ENCODE measurements at regions not wholly inside any gene's neighbourhood (a gene's known extent, or its start where the extent isn't known, plus 50 kb on each side); places are given as distances from the start of the nearest gene placed in this dataset.
A peak's percentile ranks its signal among the peaks of the same experiment; 100 is the strongest.
"Not testable (repeated sequence)": the region's sequence is repeated elsewhere in the genome, so short reads cannot be mapped to it uniquely, and the experiment has no call there.

- intact Hi-C loops (cut with DNase I); DNase-seq; H3K4me1 ChIP-seq; H3K4me3 ChIP-seq; H3K27me3 ChIP-seq; H3K27ac ChIP-seq; H3K9me3 ChIP-seq; H3K36me3 ChIP-seq; ATAC-seq: not testable (repeated sequence)
Observed at GRCh38 chr22:25344366-25344765, 124.9 kb downstream of the CRYBB2 start.

GRCh38 chr22:25346859-25347751 is 127.7 kb downstream of the CRYBB2 start:
- intact Hi-C loops (cut with DNase I) = no loop called here
- no peak overlapping the region for H3K27ac ChIP-seq
- TF ChIP-seq CTCF (IDR thresholded peaks at IDR 0.05) = no peak
- no peaks in the 10 kb centered on the region for H3K9me3 ChIP-seq
- H3K27me3 ChIP-seq = no peaks in the 10 kb centered on the region
- peaks cover 29% of the 10 kb centered on the region for H3K36me3 ChIP-seq
- H3K4me3 ChIP-seq = no peak overlapping the region
- peak; percentile 59 for DNase-seq
- peak; percentile 38 for ATAC-seq
- no peaks in the 10 kb centered on the region for H3K4me1 ChIP-seq

GRCh38 chr22:25347752-25348102 is 128.3 kb downstream of the CRYBB2 start:
- Histone ChIP-seq H3K27me3 (no peaks in the 10 kb centered on the region), H3K4me3 (no peak overlapping the region), H3K9me3 (no peaks in the 10 kb centered on the region), H3K36me3 (peaks cover 35% of the 10 kb centered on the region), H3K4me1 (no peaks in the 10 kb centered on the region), H3K27ac (no peak overlapping the region)
- DNase-seq (no peak), ATAC-seq (no peak)
- TF ChIP-seq CTCF (IDR thresholded peaks at IDR 0.05) = no peak
- intact Hi-C loops (cut with DNase I) = no loop called here

- Histone ChIP-seq H3K9me3 (no peaks in the 10 kb centered on the region), H3K27ac (no peak overlapping the region), H3K4me1 (no peaks in the 10 kb centered on the region), H3K27me3 (no peaks in the 10 kb centered on the region), H3K36me3 (peaks cover 37% of the 10 kb centered on the region), H3K4me3 (no peak overlapping the region)
- no peak for TF ChIP-seq CTCF (IDR thresholded peaks at IDR 0.05)
- intact Hi-C loops (cut with DNase I) = no loop called here
- ATAC-seq (no peak), DNase-seq (no peak)
Observed at GRCh38 chr22:25348391-25348790, 129.0 kb downstream of the CRYBB2 start.

- H3K9me3 ChIP-seq; H3K4me3 ChIP-seq; DNase-seq; H3K27ac ChIP-seq; intact Hi-C loops (cut with DNase I); H3K27me3 ChIP-seq; H3K4me1 ChIP-seq: not testable (repeated sequence)
- peak; percentile 8 for ATAC-seq
- H3K36me3 ChIP-seq = peaks cover 44% of the 10 kb centered on the region
Observed at GRCh38 chr22:25348996-25349395, 129.6 kb downstream of the CRYBB2 start.

GRCh38 chr22:25350551-25350971 is 131.1 kb downstream of the CRYBB2 start:
- DNase-seq (no peak), ATAC-seq (peak; percentile 13)
- TF ChIP-seq CTCF (IDR thresholded peaks at IDR 0.05) = no peak
- Histone ChIP-seq H3K4me1 (no peaks in the 10 kb centered on the region), H3K27me3 (no peaks in the 10 kb centered on the region), H3K36me3 (peaks cover 57% of the 10 kb centered on the region), H3K4me3 (no peak overlapping the region), H3K27ac (no peak overlapping the region), H3K9me3 (no peaks in the 10 kb centered on the region)
- intact Hi-C loops (cut with DNase I) = no loop called here
